Endothelial cell of umbilical vein (primary cell): ENCODE measurements at regions not wholly inside any gene's neighbourhood (a gene's known extent, or its start where the extent isn't known, plus 50 kb on each side); places are given as distances from the start of the nearest gene placed in this dataset.

Source experiments
- BruUV-seq: library from RNA; stranded (reverse); fragments of 400-500 nt; replicated peaks from 2 replicates; lab custom pipeline; 2021; lab: Mats Ljungman, UMichigan
- CTCF ChIA-PET: fragments of 300-600, 350-600 bp; sonication (Branson Sonifier 250); formaldehyde crosslinking; loops from one replicate; lab custom pipeline; 2021; ENCODE audit warnings: antibody characterized with exemption, inconsistent platforms; lab: Charles Lee
- POLR2A ChIA-PET: fragments of 300-600, 350-600 bp; sonication (Branson Sonifier 250); formaldehyde crosslinking; loops from one replicate; lab custom pipeline; 2021; ENCODE audit warnings: antibody characterized with exemption, inconsistent platforms; lab: Charles Lee
- DNase-seq: peaks from one replicate; pipeline ENCODE4 v3.0.0-alpha.2; 2011; ENCODE audit warnings: low read depth, low spot score
- FAIRE-seq: peaks from 2 replicates; lab custom pipeline; 2011; peaks lifted over from hg19 to GRCh38; lab: Jason Lieb, UNC
- H2AFZ ChIP-seq: 2 replicates; pipeline ENCODE4 v1.6.0; 2012; ENCODE audit warnings: low read depth, low read length, control low read depth, inconsistent platforms
- H3K27ac ChIP-seq: 2 replicates; pipeline ENCODE4 v1.5.1; 2011; ENCODE audit warnings: low read depth, mild to moderate bottlenecking, control low read depth, low read length, moderate library complexity; ENCODE audit not compliant: insufficient read depth
- H3K27me3 ChIP-seq, 2 experiments: 2 replicates each; pipeline versions ENCODE4 v1.6.0 to v1.6.1; 2011; ENCODE audit warnings: low read length in 2 of 2, mixed read lengths in 1 of 2; ENCODE audit not compliant: control insufficient read depth in 2 of 2, insufficient read depth in 2 of 2
- H3K36me3 ChIP-seq, 2 experiments: 2 replicates in 1 of 2; 3 replicates in 1 of 2; pipeline ENCODE4 v1.5.1; 2011; ENCODE audit warnings: low read length in 2 of 2, mild to moderate bottlenecking in 1 of 2, moderate library complexity in 1 of 2; ENCODE audit not compliant: control insufficient read depth in 2 of 2, insufficient read depth in 2 of 2; ENCODE audit errors: extremely low read depth in 1 of 2
- H3K4me1 ChIP-seq: 3 replicates; pipeline ENCODE4 v1.5.1; 2011; ENCODE audit warnings: mild to moderate bottlenecking, low read length; ENCODE audit not compliant: control insufficient read depth, insufficient read depth; ENCODE audit errors: extremely low read depth
- H3K4me2 ChIP-seq: 2 replicates; pipeline ENCODE4 v1.6.1; 2011; ENCODE audit warnings: low read length, control low read depth, mixed read lengths; ENCODE audit not compliant: insufficient read depth
- H3K4me3 ChIP-seq, 3 experiments: fragments of 200-600 bp in 1 of 3; sonication (generic), shearing (Covaris generic) in 1 of 3; replicated peaks in 1 of 3; 2 replicates each; pipeline ENCODE4 v1.5.1; 2011 to 2016; ENCODE audit warnings: control low read depth in 3 of 3, low read length in 3 of 3, mild to moderate bottlenecking in 2 of 3, inconsistent platforms in 1 of 3, low read depth in 1 of 3, moderate library complexity in 1 of 3; ENCODE audit not compliant: insufficient read depth in 1 of 3
- H3K79me2 ChIP-seq: 2 replicates; pipeline ENCODE4 v1.6.0; 2012; ENCODE audit warnings: low read length, inconsistent platforms; ENCODE audit not compliant: control insufficient read depth, insufficient read depth
- H3K9ac ChIP-seq: replicated peaks from 2 replicates; pipeline ENCODE3; 2011; ENCODE audit warnings: low read length, control low read depth; ENCODE audit not compliant: insufficient read depth; ENCODE audit errors: extremely low read depth
- H3K9me1 ChIP-seq: replicated peaks from 3 replicates; pipeline ENCODE4 v1.6.0; 2011; ENCODE audit warnings: mild to moderate bottlenecking, low read length; ENCODE audit not compliant: control insufficient read depth, insufficient read depth; ENCODE audit errors: extremely low read depth
- H3K9me3 ChIP-seq: replicated peaks from 2 replicates; pipeline ENCODE4 v1.5.1; 2012; ENCODE audit warnings: low read length, inconsistent platforms; ENCODE audit not compliant: control insufficient read depth, insufficient read depth
- H4K20me1 ChIP-seq: replicated peaks from 2 replicates; pipeline ENCODE3; 2011; ENCODE audit warnings: mild to moderate bottlenecking, low read length; ENCODE audit not compliant: control insufficient read depth, insufficient read depth; ENCODE audit errors: extremely low read depth
- CTCF ChIP-seq, 2 donors: IDR thresholded peaks; 1 replicate in 1 of 2; 2 replicates in 1 of 2; pipeline ENCODE4 v1.5.1; 2011; ENCODE audit warnings: low read length in 2 of 2, mild to moderate bottlenecking in 2 of 2, moderate library complexity in 2 of 2, control low read depth in 1 of 2, inconsistent platforms in 1 of 2, low read depth in 1 of 2; ENCODE audit not compliant: insufficient read depth in 1 of 2; ENCODE audit errors: extremely low read depth in 1 of 2
- FOS ChIP-seq: IDR thresholded peaks from 2 replicates; pipeline ENCODE4 v1.6.1; 2011; ENCODE audit warnings: mild to moderate bottlenecking, low read length, moderate library complexity, borderline replicate concordance; ENCODE audit not compliant: insufficient read depth
- GATA2 ChIP-seq: IDR thresholded peaks from 2 replicates; pipeline ENCODE4 v1.7.0; 2011; ENCODE audit warnings: low read depth, mild to moderate bottlenecking, moderate library complexity, mixed read lengths, low read length; ENCODE audit not compliant: insufficient read length, insufficient read depth
- JUN ChIP-seq: IDR thresholded peaks from 2 replicates; pipeline ENCODE4 v1.6.1; 2011; ENCODE audit warnings: borderline replicate concordance, low read depth; ENCODE audit not compliant: insufficient read length, insufficient read depth
- MAX ChIP-seq: IDR thresholded peaks from 2 replicates; pipeline ENCODE4 v1.6.1; 2011; ENCODE audit not compliant: insufficient read depth, insufficient read length
- MYC ChIP-seq: IDR thresholded peaks from one replicate; pipeline ENCODE4 v1.6.1; 2011; ENCODE audit warnings: mild to moderate bottlenecking, low read depth, low read length
- POLR2A ChIP-seq: IDR thresholded peaks from 2 replicates; pipeline ENCODE4 v1.6.1; 2012; ENCODE audit warnings: low read depth, mild to moderate bottlenecking, control low read depth, low read length
- POLR2AphosphoS5 ChIP-seq: IDR thresholded peaks from 2 replicates; pipeline ENCODE4 v1.6.1; 2012; ENCODE audit warnings: low read depth, mild to moderate bottlenecking, control low read depth, low read length, moderate library complexity; ENCODE audit not compliant: insufficient read depth
- dilution Hi-C: fragments of 300-500 bp; cut with MboI; formaldehyde crosslinking; loops from one replicate; pipeline ENCODE4 v1.15.0; 2019; ENCODE audit warnings: low sequenced_read_pairs; ENCODE audit not compliant: extremely low pct_ligation_motif_present
- intact Hi-C: fragments of 100-400 bp; cut with micrococcal nuclease; formaldehyde crosslinking; loops from one replicate; pipeline ENCODE4 v1.10.0; 2022

GRCh38 chr4:14675279-14675985 is 326.8 kb upstream of the CPEB2 start:
- BruUV-seq: no TSS peak
- TF ChIP-seq MYC: no peak
- TF ChIP-seq MAX: no peak
- TF ChIP-seq CTCF (IDR thresholded peaks at IDR 0.05; ENCODE audit: extremely low read depth in 1 of 2, insufficient read depth in 1 of 2, low read depth in 1 of 2, low read length in 2 of 2): no peak
- TF ChIP-seq FOS: no peak
- TF ChIP-seq POLR2AphosphoS5: no peak
- TF ChIP-seq JUN: no peak
- no peak for TF ChIP-seq GATA2
- no peak for TF ChIP-seq POLR2A
- Histone ChIP-seq H3K79me2 (no peaks in the 10 kb centered on the region), H3K4me3 (no peak overlapping the region), H3K9me1 (no peaks in the 10 kb centered on the region), H3K27me3 (no peaks in the 10 kb centered on the region), H3K4me1 (no peaks in the 10 kb centered on the region), H3K36me3 (no peaks in the 10 kb centered on the region), H2AFZ (no peak overlapping the region), H4K20me1 (no peaks in the 10 kb centered on the region), H3K27ac (no peak overlapping the region), H3K9me3 (peaks cover 4% of the 10 kb centered on the region), H3K9ac (no peak overlapping the region), H3K4me2 (no peak overlapping the region)
- dilution Hi-C loops: no loop called here
- POLR2A ChIA-PET: no interaction called here
- intact Hi-C loops: no loop called here
- CTCF ChIA-PET: no interaction called here
- FAIRE-seq: no peak
- no peak for DNase-seq
